DND-41 (cell line): ENCODE measurements at regions not wholly inside any gene's neighbourhood (a gene's known extent, or its start where the extent isn't known, plus 50 kb on each side); places are given as distances from the start of the nearest gene placed in this dataset.
"Not testable (repeated sequence)": the region's sequence is repeated elsewhere in the genome, so short reads cannot be mapped to it uniquely, and the experiment has no call there.

Experiments used
- ATAC-seq: fragments of 200-7000 bp; cut with Tn5 transposase; 3 replicates; pipeline ENCODE4 v1.9.1; 2021; ENCODE audit warnings: low read depth; ENCODE audit not compliant: insufficient read depth
- DNase-seq: peaks from one replicate; pipeline ENCODE4 v3.0.0-alpha.2; 2020
- H2AFZ ChIP-seq: 2 replicates; pipeline ENCODE4 v1.6.0; 2012; ENCODE audit warnings: low read depth, low read length
- H3K27ac ChIP-seq: 2 replicates; pipeline ENCODE4 v1.5.1; 2012; ENCODE audit warnings: low read length, inconsistent platforms
- H3K27me3 ChIP-seq: fragments of 200-600 bp; sonication (generic); 2 replicates; pipeline ENCODE4 v1.6.0; 2012; ENCODE audit warnings: low read length, mild to moderate bottlenecking, inconsistent platforms; ENCODE audit not compliant: insufficient read depth, poor library complexity
- H3K36me3 ChIP-seq: 2 replicates; pipeline ENCODE4 v1.5.1; 2012; ENCODE audit warnings: low read length, inconsistent platforms; ENCODE audit not compliant: insufficient read depth
- H3K4me1 ChIP-seq: 2 replicates; pipeline ENCODE4 v1.5.1; 2012; ENCODE audit warnings: mild to moderate bottlenecking, low read length; ENCODE audit not compliant: insufficient read depth
- H3K4me2 ChIP-seq: 2 replicates; pipeline ENCODE4 v1.6.0; 2012; ENCODE audit warnings: mild to moderate bottlenecking, moderate library complexity, low read length, inconsistent platforms; ENCODE audit not compliant: insufficient read depth
- H3K4me3 ChIP-seq, 2 experiments: fragments of 200-600 bp in 1 of 2; shearing (Covaris generic) in 1 of 2; 2 replicates each; pipeline ENCODE4 v1.5.1; 2012 to 2016; ENCODE audit warnings: inconsistent platforms in 2 of 2, low read length in 2 of 2, mild to moderate bottlenecking in 2 of 2, low read depth in 1 of 2, moderate library complexity in 1 of 2
- H3K79me2 ChIP-seq: 2 replicates; pipeline ENCODE4 v1.6.0; 2012; ENCODE audit warnings: low read length, inconsistent platforms; ENCODE audit not compliant: insufficient read depth
- H3K9ac ChIP-seq: 2 replicates; pipeline ENCODE4 v1.6.0; 2012; ENCODE audit warnings: low read depth, mild to moderate bottlenecking, inconsistent platforms, low read length, moderate library complexity
- H3K9me3 ChIP-seq: 2 replicates; pipeline ENCODE4 v1.5.1; 2012; ENCODE audit warnings: low read length, moderate library complexity, mild to moderate bottlenecking, inconsistent platforms; ENCODE audit not compliant: insufficient read depth, severe bottlenecking
- H4K20me1 ChIP-seq: 2 replicates; pipeline ENCODE4 v1.6.0; 2012; ENCODE audit warnings: low read length; ENCODE audit not compliant: insufficient read depth
- EZH2 ChIP-seq: IDR thresholded peaks from 3 replicates; pipeline ENCODE4 v1.6.1; 2012; ENCODE audit warnings: borderline replicate concordance, low read depth, mild to moderate bottlenecking, moderate library complexity, low read length, inconsistent platforms; ENCODE audit not compliant: severe bottlenecking
- TF ChIP-seq, protein P1 (sequence below): IDR thresholded peaks from 2 replicates; pipeline ENCODE4 v1.5.1; 2012; ENCODE audit warnings: borderline replicate concordance, low read length, moderate library complexity, mild to moderate bottlenecking; ENCODE audit not compliant: poor library complexity, severe bottlenecking; ENCODE audit errors: extremely low read depth

DNA sequence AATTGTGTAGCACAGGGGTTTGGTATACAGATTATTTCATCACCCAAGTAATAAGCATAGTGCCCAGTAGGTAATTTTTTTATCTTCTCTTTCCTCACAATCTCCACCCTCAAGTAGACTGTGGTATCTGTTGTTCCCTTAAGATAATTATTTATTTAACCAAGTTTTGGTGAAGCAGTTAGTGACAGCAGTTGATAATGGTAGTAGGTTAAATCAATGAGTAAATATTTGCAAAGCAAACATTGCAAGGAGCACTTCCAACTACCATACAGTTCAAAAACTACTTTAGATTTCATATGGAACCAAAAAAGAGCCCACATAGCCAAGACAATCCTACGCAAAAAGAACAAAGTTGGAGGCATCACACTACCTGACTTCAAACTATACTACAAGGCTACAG, 291.8 kb downstream of the KCTD12 start:
- H2AFZ ChIP-seq: no peak overlapping the region
- no peak overlapping the region for H3K9ac ChIP-seq
- no peaks in the 10 kb centered on the region for H3K27me3 ChIP-seq
- H3K4me3 ChIP-seq: no peak overlapping the region
- DNase-seq: no peak
- H3K36me3 ChIP-seq: no peaks in the 10 kb centered on the region
- TF ChIP-seq, protein P1, sequence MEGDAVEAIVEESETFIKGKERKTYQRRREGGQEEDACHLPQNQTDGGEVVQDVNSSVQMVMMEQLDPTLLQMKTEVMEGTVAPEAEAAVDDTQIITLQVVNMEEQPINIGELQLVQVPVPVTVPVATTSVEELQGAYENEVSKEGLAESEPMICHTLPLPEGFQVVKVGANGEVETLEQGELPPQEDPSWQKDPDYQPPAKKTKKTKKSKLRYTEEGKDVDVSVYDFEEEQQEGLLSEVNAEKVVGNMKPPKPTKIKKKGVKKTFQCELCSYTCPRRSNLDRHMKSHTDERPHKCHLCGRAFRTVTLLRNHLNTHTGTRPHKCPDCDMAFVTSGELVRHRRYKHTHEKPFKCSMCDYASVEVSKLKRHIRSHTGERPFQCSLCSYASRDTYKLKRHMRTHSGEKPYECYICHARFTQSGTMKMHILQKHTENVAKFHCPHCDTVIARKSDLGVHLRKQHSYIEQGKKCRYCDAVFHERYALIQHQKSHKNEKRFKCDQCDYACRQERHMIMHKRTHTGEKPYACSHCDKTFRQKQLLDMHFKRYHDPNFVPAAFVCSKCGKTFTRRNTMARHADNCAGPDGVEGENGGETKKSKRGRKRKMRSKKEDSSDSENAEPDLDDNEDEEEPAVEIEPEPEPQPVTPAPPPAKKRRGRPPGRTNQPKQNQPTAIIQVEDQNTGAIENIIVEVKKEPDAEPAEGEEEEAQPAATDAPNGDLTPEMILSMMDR: no peak
- TF ChIP-seq EZH2: no peak
- no peaks in the 10 kb centered on the region for H4K20me1 ChIP-seq
- no peak for ATAC-seq
- H3K27ac ChIP-seq: no peak overlapping the region
- H3K4me2 ChIP-seq: no peak overlapping the region
- no peaks in the 10 kb centered on the region for H3K79me2 ChIP-seq
- no peaks in the 10 kb centered on the region for H3K4me1 ChIP-seq
- H3K9me3 ChIP-seq: no peaks in the 10 kb centered on the region

GRCh38 chr13:76586842-76587241, 299.4 kb downstream of the KCTD12 start:
- Histone ChIP-seq H2AFZ (no peak overlapping the region), H3K4me2 (no peak overlapping the region), H3K36me3 (no peaks in the 10 kb centered on the region), H3K9ac (no peak overlapping the region), H3K27ac (no peak overlapping the region), H3K9me3 (no peaks in the 10 kb centered on the region), H3K79me2 (no peaks in the 10 kb centered on the region), H3K4me3 (no peak overlapping the region), H3K27me3 (no peaks in the 10 kb centered on the region), H3K4me1 (no peaks in the 10 kb centered on the region), H4K20me1 (no peaks in the 10 kb centered on the region)
- ATAC-seq (no peak), DNase-seq (no peak)
- TF ChIP-seq, protein P1: no peak
- TF ChIP-seq EZH2: no peak

DNA sequence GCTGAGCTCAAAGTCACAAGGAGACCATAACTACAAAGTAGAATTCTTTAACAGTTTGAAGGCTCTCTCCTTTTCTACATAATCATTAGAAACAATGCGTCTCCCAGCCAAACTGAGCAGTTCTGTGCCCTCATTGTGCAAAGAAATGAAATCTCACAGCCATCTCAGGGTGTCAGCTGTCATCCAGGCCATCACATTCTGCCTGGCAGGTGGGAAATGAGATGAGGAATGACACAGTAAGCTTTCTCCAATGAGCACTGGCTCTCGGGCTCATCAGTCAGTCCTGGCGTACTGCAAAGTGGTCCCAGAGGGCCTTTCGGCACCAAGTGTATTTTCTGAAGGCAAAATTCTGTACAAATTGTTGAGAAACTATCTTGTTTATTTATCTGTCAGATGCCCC, 306.5 kb downstream of the KCTD12 start:
- no peak overlapping the region for H3K9ac ChIP-seq
- no peaks in the 10 kb centered on the region for H3K36me3 ChIP-seq
- DNase-seq: no peak
- H3K27ac ChIP-seq: no peak overlapping the region
- no peaks in the 10 kb centered on the region for H3K4me1 ChIP-seq
- H3K79me2 ChIP-seq: no peaks in the 10 kb centered on the region
- H3K4me2 ChIP-seq: no peak overlapping the region
- no peaks in the 10 kb centered on the region for H4K20me1 ChIP-seq
- no peak for ATAC-seq
- no peaks in the 10 kb centered on the region for H3K27me3 ChIP-seq
- no peak overlapping the region for H3K4me3 ChIP-seq
- TF ChIP-seq, protein P1: no peak
- no peak for TF ChIP-seq EZH2
- peaks cover 5% of the 10 kb centered on the region for H3K9me3 ChIP-seq
- no peak overlapping the region for H2AFZ ChIP-seq

GRCh38 chr13:76575634-76576033, 310.6 kb downstream of the KCTD12 start:
- H3K4me1 ChIP-seq, H3K79me2 ChIP-seq, H3K4me2 ChIP-seq, ATAC-seq, H3K27ac ChIP-seq, H3K36me3 ChIP-seq, H3K4me3 ChIP-seq, H3K9me3 ChIP-seq, H2AFZ ChIP-seq, DNase-seq, H3K27me3 ChIP-seq, H4K20me1 ChIP-seq, H3K9ac ChIP-seq: not testable (repeated sequence)
